Fibroblast of the aortic adventitia (primary cell): ENCODE measurements at regions not wholly inside any gene's neighbourhood (a gene's known extent, or its start where the extent isn't known, plus 50 kb on each side); places are given as distances from the start of the nearest gene placed in this dataset.

Source experiments
- DNase-seq: peaks from one replicate; pipeline ENCODE4 v3.0.0-alpha.2; 2010; ENCODE audit warnings: low read depth
- H3K4me3 ChIP-seq: 2 replicates; pipeline ENCODE4 v1.5.1; 2011; ENCODE audit warnings: low read depth, mild to moderate bottlenecking, control low read depth, low read length, moderate library complexity
- TF ChIP-seq, protein P1 (sequence below): IDR thresholded peaks from 2 replicates; pipeline ENCODE4 v1.5.1; 2011; ENCODE audit warnings: mild to moderate bottlenecking, low read length, control low read depth, inconsistent platforms; ENCODE audit not compliant: insufficient read depth

DNA sequence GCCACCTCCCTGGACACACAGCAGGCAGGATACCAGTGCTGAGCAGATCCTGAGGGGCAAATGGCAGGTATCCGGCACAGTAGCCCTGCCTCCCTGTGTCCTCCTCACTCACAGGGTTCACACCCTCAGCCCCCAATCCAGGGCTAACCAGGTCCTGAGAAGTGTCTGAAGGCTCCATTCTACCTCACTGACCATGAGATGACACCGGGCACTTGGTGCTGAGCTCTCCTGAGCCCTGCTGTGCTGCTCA is 115.4 kb upstream of the ATP2B2 start:
- TF ChIP-seq, protein P1, sequence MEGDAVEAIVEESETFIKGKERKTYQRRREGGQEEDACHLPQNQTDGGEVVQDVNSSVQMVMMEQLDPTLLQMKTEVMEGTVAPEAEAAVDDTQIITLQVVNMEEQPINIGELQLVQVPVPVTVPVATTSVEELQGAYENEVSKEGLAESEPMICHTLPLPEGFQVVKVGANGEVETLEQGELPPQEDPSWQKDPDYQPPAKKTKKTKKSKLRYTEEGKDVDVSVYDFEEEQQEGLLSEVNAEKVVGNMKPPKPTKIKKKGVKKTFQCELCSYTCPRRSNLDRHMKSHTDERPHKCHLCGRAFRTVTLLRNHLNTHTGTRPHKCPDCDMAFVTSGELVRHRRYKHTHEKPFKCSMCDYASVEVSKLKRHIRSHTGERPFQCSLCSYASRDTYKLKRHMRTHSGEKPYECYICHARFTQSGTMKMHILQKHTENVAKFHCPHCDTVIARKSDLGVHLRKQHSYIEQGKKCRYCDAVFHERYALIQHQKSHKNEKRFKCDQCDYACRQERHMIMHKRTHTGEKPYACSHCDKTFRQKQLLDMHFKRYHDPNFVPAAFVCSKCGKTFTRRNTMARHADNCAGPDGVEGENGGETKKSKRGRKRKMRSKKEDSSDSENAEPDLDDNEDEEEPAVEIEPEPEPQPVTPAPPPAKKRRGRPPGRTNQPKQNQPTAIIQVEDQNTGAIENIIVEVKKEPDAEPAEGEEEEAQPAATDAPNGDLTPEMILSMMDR = no peak
- no peak overlapping the region for H3K4me3 ChIP-seq

DNA sequence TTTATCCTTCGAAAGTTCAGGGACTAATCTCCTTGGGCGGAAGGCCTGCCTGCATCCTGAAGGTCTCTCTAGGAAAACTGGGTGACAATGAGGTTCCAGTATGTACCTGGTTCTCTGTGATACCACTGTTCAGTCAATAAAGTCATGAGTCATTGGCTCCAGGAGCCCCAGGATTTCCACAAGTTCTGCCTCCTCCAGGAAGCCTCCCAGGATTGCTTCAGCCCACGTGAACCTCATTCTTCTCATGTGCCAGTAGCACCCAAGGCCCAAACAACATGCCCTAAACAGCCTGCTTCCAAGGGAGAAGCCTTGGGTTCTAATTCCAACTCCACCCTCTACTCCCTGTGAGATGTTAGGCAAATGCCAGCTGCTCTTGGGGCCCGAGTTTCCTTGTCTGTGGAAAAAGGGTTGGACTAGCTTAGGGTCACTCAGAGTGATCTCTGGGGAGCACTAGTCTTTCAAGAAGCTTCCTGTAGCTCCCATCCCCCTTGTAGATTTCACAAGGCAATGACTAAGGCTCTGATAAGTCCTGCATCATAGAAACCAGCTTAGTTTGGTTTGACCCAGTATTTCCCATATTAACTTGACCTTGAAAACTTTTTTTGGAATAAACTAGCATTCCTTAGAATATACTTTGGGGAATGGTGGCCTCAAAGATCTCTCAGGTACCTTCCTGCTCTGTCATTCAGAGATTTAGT is 118.3 kb upstream of the ATP2B2 start:
- DNase-seq = no peak
- TF ChIP-seq, protein P1 = no peak
- H3K4me3 ChIP-seq = no peak overlapping the region

More for the DNA sequence above, 115.4 kb upstream of the ATP2B2 start:
- DNase-seq = no peak

DNA sequence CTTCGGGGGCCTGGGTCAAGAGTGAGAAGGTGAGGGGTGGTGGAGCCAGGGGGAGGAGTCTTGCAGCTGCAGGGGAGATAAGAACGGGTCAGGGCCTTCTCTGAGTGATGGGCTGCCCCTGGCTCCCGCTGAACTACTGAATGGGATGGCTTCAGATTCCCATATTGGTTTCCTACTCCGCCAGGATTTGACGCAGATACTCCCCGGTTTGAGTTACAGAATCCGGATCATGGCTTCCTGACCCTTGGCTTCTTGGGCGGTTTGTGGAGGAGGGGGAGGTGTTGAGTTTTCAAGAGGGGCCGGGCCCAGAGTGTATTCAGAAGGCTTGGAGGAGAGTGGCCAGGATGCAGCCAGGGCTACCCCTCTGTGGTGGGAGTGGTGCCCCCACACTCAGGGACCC is 119.9 kb upstream of the ATP2B2 start:
- TF ChIP-seq, protein P1 = no peak
- no peak for DNase-seq
- H3K4me3 ChIP-seq = no peak overlapping the region

DNA sequence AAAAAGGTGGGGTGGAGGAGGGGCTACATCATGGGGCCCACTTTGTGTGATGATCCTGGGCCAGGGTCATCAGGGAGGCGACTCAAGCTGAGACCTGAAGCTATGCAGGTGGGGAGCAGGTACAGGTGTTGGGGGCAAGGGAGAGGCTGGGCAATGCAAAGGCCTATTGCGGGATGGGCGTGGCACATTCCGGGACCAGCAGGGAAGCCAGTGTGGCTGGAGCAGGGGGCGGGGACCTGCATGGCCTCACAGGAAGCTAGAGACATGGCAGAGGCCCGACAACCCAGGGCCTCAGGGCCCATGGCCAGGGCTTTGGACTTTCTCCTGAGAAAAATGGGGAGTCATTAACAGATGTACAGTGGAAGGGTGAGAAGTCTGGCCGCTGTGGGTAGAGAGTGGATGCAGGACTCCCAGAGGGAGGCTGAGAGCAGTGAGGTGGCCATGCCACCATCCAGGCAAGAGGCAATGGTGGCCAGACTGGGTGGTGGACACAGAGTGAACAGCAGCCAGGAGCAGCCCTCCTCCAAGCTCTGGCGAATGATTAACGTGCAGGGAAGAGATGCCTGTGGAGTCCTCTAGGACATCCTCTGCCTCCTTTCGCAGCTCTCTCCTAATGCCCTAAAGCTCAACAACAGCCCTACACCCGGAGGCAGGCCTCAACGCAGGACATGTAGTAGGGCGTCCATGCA is 122.6 kb upstream of the ATP2B2 start:
- no peak for DNase-seq
- no peak overlapping the region for H3K4me3 ChIP-seq
- TF ChIP-seq, protein P1 = no peak

DNA sequence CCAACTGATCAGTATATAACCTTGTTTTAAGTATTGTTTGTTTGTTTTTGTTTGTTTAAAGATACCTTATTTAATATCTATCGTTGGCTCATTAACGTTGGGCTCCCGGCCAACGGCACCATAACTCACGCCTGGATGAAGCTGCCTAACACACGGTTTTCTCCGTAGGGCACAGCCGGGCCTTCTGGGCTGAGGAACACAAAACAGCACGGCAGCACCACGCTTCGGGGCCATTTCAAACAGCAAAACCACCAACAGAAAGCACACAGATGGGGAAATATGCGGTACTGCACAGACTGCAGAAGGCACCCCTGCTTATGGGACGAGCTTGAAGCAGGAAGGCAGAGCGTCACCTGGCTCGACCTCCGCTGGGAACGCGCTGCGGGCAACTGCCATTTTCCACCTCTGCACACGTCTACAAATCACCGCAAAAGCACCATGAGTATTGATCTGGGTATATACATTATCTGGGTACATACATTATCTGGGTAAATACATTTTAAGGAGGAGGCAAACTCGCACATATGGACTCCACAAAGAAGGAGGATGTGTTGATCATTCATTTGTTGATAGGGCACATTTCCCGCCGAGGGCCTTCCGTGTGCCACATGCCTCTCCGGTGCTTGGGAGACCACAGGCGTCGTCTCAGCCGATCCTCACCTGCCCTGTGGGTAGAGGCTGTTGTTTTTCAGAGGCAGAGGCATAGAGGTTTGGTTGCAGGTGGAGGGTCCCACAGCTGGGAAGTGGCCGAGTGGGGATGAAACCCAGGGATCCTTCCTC is 123.7 kb upstream of the ATP2B2 start:
- TF ChIP-seq, protein P1 = no peak
- H3K4me3 ChIP-seq = no peak overlapping the region
- DNase-seq = no peak

DNA sequence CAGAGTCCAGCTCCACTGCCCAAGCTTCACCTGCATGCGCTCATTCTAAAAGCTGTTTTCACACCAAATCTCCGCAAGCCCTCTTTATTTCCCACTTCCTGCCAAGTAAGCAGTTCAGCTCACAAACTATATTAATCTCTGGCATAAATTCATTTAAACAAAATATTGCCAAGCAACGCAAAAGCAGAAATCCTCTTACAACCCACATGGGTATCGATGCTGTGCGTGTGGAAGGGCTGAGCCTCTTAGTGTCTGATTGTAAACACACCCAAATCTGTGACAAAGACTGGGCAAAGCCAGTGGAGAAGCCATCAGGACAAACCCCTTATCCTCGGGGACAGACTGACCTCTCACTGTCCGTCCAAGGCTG is 124.3 kb upstream of the ATP2B2 start:
- DNase-seq = no peak
- TF ChIP-seq, protein P1 = no peak

More for the DNA sequence above, 124.3 kb upstream of the ATP2B2 start:
- no peak overlapping the region for H3K4me3 ChIP-seq
